ENCODE measurements at regions not wholly inside any gene's neighbourhood (a gene's known extent, or its start where the extent isn't known, plus 50 kb on each side); places are given as distances from the start of the nearest gene placed in this dataset.
"Not testable (repeated sequence)": the region's sequence is repeated elsewhere in the genome, so short reads cannot be mapped to it uniquely, and the experiment has no call there.

GRCh38 chr5:121485999-121486398 is 365.7 kb upstream of the FTMT start:
- DNase-seq (ENCODE audit: low spot score) = not testable (repeated sequence)

- DNase-seq (ENCODE audit: low spot score) = no peak
These were observed 361.7 kb upstream of the FTMT start for GRCh38 chr5:121489972-121490371.

DNA sequence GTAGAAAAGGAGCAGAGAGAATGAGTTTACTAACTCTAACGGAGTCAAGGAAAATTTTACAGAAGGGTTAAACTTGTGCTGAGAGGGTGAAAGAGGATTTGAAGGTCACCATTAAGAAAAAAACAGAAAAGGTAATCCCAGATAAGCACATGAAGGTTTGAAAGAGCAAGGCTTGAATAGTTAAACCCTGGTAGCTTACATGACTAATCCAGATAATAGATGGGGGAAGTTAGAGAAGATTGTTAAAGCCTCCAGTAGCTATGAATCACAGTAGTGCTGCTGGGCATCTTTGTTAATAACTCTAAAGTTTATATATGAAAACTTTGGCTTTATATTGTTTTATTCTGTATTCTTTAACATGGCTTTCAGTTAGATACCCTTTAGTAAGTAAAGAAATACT is 354.5 kb upstream of the FTMT start:
- no peak for DNase-seq (ENCODE audit: low spot score)

DNA sequence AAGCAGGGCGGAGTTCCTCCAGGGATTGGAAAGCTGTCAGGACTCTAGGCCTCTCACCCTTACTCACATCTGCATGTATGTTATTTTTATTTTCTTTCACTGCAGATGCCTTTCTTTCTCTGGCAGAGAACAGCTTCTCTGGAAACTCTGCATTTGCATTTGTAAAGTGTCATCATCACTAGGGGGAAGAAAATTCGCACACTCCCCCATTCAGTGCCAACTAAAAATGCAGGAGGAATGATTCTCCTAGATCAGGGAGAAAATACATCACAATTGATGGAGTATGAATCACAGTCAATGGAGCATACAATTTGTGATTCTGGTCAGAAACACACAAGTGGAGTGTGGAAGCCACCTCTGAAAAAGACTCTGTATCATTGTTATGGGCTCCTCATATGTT is 351.4 kb upstream of the FTMT start:
- no peak for DNase-seq (ENCODE audit: low spot score)

DNA sequence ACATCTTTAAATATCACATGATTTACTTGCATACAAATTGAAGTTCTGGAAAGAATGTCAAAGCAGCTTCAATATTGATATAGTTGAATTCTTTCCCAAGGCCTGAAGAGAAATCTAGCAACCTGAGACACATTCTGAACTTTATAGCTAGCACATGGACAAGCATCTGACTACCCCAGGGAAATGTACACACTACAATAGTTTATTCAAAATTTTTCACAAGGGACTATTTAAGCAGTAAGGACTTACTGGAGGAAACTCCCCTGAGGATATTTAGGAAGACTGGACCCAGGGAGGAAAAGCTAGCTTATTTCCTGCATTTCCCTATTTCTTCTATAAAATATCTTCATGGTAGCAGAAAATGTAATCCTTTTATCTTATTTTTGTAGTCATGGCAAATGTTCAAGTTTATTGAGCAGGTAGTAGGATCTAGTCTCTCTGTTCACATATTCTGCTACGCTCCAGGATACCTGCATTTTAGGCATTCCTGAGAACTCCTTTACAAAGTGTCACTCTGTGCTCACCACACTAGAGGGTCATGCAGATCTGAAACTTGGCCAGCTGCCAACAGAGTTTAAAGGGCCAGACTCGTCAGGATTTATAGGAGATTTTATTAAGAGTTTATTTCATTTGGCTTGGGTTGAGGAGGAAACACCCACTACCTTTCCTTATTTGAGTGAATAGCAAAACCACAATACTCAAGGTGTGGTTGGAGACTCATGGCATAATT is 348.4 kb upstream of the FTMT start:
- peak; percentile 36 for DNase-seq (ENCODE audit: low spot score)

GRCh38 chr5:121516997-121517396 is 334.7 kb upstream of the FTMT start:
- no peak for DNase-seq (ENCODE audit: low spot score)

- DNase-seq (ENCODE audit: low spot score) = no peak
These were observed 326.0 kb upstream of the FTMT start for GRCh38 chr5:121525706-121526105.

DNA sequence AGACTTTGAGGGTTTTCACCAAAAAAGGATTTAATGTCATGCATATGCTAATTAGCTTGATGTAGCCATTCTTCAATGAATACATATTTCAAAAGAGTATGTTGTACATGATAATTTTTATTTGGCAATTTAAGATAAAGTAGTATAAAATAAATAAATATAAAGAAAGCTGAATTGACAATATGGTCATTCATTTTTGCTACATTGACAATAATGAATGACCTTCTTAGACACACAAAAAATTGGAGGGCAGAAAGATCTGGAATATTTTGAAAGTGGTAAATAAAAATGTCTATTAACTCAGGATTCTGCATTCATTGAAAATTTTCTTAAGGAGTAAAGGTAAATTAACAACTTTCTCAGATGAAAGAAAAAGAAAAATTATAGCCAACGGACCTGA is 324.8 kb upstream of the FTMT start:
- DNase-seq (ENCODE audit: low spot score) = no peak

DNA sequence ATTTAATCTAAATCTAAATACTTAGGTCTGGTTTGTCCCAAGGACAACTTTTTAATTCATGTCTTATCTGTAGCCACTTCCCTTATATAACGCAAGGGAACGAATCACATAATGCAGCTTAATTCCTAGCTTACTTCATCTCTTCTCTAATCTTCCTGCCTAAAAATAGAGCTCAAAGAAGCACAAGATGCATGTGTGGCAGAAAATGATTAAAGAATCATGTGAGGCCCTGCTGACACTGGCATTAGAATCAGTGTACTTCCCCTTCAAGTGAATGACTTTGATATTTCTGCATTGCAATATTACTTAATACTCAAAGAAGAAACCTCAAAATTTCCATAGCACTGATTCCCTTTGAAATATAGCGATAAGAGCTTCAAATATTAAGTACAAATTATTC is 317.9 kb upstream of the FTMT start:
- DNase-seq (ENCODE audit: low spot score) = no peak

GRCh38 chr5:121550989-121551388 is 300.7 kb upstream of the FTMT start:
- no peak for DNase-seq (ENCODE audit: low spot score)

GRCh38 chr5:121559832-121560231 is 291.9 kb upstream of the FTMT start:
- no peak for DNase-seq (ENCODE audit: low spot score)

DNA sequence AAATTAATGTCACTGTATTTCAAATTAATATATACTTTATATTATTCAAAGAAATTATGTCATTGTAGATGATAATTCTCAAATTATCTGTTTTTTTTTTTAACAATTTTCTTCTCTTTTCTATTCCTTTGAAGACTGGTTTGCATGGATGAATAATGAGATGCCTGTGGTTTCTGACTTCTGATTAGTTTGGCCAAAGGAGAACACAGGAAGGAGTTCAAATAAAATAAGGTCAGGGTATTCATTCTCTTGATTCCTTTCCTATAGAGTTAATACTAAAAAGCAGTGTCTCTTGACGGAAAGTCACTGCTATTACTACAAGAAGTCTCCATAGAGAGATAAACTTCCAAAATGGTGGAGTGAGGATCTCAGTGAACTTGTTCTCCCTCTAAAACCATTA is 279.6 kb upstream of the FTMT start:
- no peak for DNase-seq (ENCODE audit: low spot score)

- DNase-seq (ENCODE audit: low spot score) = no peak
These were observed 277.8 kb upstream of the FTMT start for GRCh38 chr5:121573721-121574382.

DNA sequence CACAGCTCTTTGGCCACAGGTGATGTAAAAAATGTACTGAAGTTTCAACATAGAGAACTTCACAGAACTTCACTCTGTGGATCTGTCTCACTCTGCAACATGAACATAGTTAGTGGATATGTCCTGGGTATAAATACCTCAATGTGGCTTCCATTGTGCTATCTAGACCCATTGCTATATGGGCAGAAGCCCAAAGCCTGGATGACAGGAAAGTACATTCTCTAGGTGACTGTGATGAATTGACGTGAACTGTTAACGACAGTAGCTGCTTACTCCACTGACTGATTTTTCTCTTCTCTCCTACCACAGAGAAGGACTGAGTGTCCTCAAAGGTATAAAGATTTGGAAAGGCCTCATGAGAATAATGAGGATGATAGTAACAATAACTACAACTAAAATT is 270.1 kb upstream of the FTMT start:
- no peak for DNase-seq (ENCODE audit: low spot score)

DNA sequence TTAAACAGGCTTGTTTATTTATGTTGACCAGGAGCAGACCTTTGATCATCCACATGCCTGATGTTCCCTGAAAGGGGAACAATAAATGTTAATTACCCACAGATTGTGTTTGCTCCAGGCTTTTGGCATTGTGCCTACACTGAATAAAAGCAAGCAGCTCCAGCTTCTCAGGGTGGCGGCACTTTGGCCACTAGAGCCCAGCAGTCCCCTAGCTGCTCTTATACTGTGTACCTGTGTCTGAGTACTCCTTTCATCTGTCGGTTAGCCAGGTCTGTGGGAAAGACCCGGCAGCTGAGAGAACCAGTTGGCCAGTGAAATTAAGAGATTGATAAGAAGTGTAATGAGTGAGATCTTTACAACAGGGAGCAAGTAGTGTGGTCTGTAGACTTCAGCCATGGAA is 254.8 kb upstream of the FTMT start:
- DNase-seq (ENCODE audit: low spot score) = no peak

- no peak for DNase-seq (ENCODE audit: low spot score)
These were observed 242.9 kb upstream of the FTMT start for GRCh38 chr5:121608826-121609225.

DNA sequence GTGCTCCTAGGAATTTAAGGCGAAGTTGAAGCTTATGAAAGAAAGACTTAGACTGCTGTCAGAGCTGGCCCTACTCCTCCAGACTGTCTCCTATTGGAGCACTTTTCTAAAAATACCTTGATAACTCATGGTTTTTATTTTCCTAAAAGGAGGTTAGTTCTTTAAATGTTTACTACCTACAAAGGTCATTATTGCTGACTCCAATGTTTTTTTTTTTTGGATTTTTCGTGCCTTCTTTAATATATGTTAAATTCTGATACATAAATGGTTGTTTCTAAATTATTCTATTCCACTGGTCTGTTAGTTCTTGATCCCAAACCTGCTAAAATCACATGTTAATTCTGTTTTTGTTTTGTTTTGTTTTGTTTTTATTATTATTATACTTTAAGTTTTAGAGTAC is 227.6 kb upstream of the FTMT start:
- no peak for DNase-seq (ENCODE audit: low spot score)

GRCh38 chr5:121628783-121629182 is 222.9 kb upstream of the FTMT start:
- DNase-seq (ENCODE audit: low spot score) = peak; percentile 8

GRCh38 chr5:121630402-121630801 is 221.3 kb upstream of the FTMT start:
- peak; percentile 48 for DNase-seq (ENCODE audit: low spot score)

- DNase-seq (ENCODE audit: low spot score) = no peak
These were observed 216.7 kb upstream of the FTMT start for GRCh38 chr5:121634946-121635345.

DNA sequence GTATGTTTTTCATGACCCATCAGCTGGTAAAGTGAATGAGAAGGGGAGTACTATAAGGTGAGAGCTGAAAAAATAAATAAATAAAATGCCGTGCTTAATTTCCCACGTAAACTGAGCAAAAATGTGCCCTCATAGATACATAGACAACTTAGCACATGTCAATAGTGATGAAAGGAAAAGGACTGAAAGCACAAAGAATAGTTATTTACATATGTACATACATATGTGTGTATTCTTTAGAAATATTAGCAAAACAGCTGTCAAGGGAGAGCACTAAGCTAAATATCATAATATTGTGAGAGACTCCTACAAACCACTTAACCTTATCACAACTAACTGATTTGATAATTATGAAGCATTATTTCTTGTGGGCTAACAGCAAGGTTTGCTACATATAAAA is 213.6 kb upstream of the FTMT start:
- no peak for DNase-seq (ENCODE audit: low spot score)

GRCh38 chr5:121640298-121640697 is 211.4 kb upstream of the FTMT start:
- DNase-seq (ENCODE audit: low spot score) = peak; percentile 4

- DNase-seq (ENCODE audit: low spot score) = no peak
These were observed 193.5 kb upstream of the FTMT start for GRCh38 chr5:121658221-121658620.

GRCh38 chr5:121660142-121660541 is 191.5 kb upstream of the FTMT start:
- no peak for DNase-seq (ENCODE audit: low spot score)

All from Ammon's horn (tissue), 1 donor.